Panc1 (cell line): ENCODE measurements at regions not wholly inside any gene's neighbourhood (a gene's known extent, or its start where the extent isn't known, plus 50 kb on each side); places are given as distances from the start of the nearest gene placed in this dataset.

Source experiments
- ATAC-seq: fragments of 200-7000 bp; cut with Tn5 transposase; 2 replicates; pipeline ENCODE4 v1.9.1; 2020; ENCODE audit warnings: mild to moderate bottlenecking, moderate library complexity
- BruUV-seq: library from RNA; stranded (reverse); fragments of 400-500 nt; replicated peaks from 2 replicates; lab custom pipeline; 2021; lab: Mats Ljungman, UMichigan
- CTCF ChIA-PET: fragments of 300-600 bp; sonication (Branson Sonifier 250); formaldehyde crosslinking; loops from one replicate; lab custom pipeline; 2022; ENCODE audit warnings: antibody characterized with exemption; lab: Charles Lee
- POLR2A ChIA-PET: fragments of 300-600 bp; sonication (Branson Sonifier 250); formaldehyde crosslinking; loops from one replicate; lab custom pipeline; 2022; ENCODE audit warnings: antibody characterized with exemption; lab: Charles Lee
- DNase-seq: peaks from one replicate; pipeline ENCODE4 v3.0.0-alpha.2; 2010; ENCODE audit warnings: low read depth, low spot score
- H3K27ac ChIP-seq: 2 replicates; pipeline ENCODE4 v1.5.1; 2011; ENCODE audit warnings: mild to moderate bottlenecking, low read length, inconsistent platforms
- H3K27me3 ChIP-seq: fragments of 200-500 bp; sonication (Bioruptor generic); 2 replicates; pipeline ENCODE4 v1.6.0; 2014; ENCODE audit warnings: low read length, inconsistent platforms; ENCODE audit not compliant: control insufficient read depth, insufficient read depth
- H3K36me3 ChIP-seq: fragments of 200-500 bp; sonication (Bioruptor generic); 2 replicates; pipeline ENCODE4 v1.5.1; 2014; ENCODE audit warnings: inconsistent platforms, mild to moderate bottlenecking, low read length, moderate library complexity; ENCODE audit not compliant: control insufficient read depth, insufficient read depth
- H3K4me1 ChIP-seq: 2 replicates; pipeline ENCODE4 v1.5.1; 2011; ENCODE audit warnings: inconsistent platforms, mild to moderate bottlenecking, low read length, moderate library complexity; ENCODE audit not compliant: control insufficient read depth, insufficient read depth
- H3K4me3 ChIP-seq, 2 experiments: 2 replicates each; pipeline ENCODE4 v1.5.1; 2011 to 2012; ENCODE audit warnings: low read depth in 2 of 2, low read length in 2 of 2, mild to moderate bottlenecking in 2 of 2, inconsistent platforms in 1 of 2, moderate library complexity in 1 of 2
- H3K9me3 ChIP-seq: fragments of 200-500 bp; sonication (Bioruptor generic); 2 replicates; pipeline ENCODE4 v1.5.1; 2014; ENCODE audit warnings: low read depth, mild to moderate bottlenecking, inconsistent platforms, low read length, moderate library complexity; ENCODE audit not compliant: control insufficient read depth, insufficient read depth
- POLR2AphosphoS5 ChIP-seq: IDR thresholded peaks from 2 replicates; pipeline ENCODE4 v1.6.1; 2012; ENCODE audit warnings: mild to moderate bottlenecking, low read depth, low read length, moderate library complexity
- SIN3A ChIP-seq: IDR thresholded peaks from 2 replicates; pipeline ENCODE4 v1.6.1; 2012; ENCODE audit warnings: low read depth, mild to moderate bottlenecking, low read length, moderate library complexity, borderline replicate concordance; ENCODE audit not compliant: insufficient read depth
- TCF7L2 ChIP-seq: IDR thresholded peaks from 2 replicates; pipeline ENCODE4 v1.6.1; 2011; ENCODE audit warnings: mild to moderate bottlenecking, low read depth, low read length, inconsistent platforms
- in situ Hi-C: cut with HindIII; loops from 2 replicates; pipeline ENCODE4 v1.10.0; 2016; ENCODE audit warnings: low sequenced_read_pairs, low pct_unique_long_range_greater_than_20kb
- intact Hi-C: fragments of 100-400 bp; cut with micrococcal nuclease; formaldehyde crosslinking; loops from one replicate; pipeline ENCODE4 v1.10.0; 2022; ENCODE audit not compliant: unreplicated experiment
- TF ChIP-seq, protein P1 (sequence below): fragments of 450-650 bp; IDR thresholded peaks from 2 replicates; pipeline ENCODE4 v1.5.1; 2017; ENCODE audit warnings: mild to moderate bottlenecking
- TF ChIP-seq, protein P2 (sequence below), 2 experiments: IDR thresholded peaks; 2 replicates each; pipeline ENCODE4 v1.6.1; 2011 to 2012; ENCODE audit warnings: low read depth in 2 of 2, control low read depth in 1 of 2, low read length in 1 of 2, mild to moderate bottlenecking in 1 of 2, moderate library complexity in 1 of 2; ENCODE audit not compliant: insufficient read depth in 1 of 2

DNA sequence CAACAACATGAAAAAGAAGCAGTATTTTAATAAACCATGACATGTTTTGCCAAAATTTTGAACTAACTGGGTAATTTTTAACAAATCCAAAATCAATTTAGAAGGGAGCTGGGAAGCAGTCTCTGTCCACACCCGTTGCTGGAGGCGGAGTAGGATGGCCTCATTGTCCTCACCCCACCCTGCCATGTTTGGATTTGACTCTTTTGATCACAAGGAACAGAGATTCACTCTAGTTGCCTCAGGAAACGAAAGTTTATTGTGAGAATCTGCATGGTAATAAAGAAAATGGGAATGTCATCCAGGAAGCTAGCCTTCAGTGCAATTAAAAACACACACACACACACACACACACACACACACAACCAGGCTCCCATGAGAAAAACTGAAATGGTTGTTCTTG is 145.4 kb downstream of the SLC30A10 start:
- Histone ChIP-seq H3K4me3 (no peak overlapping the region), H3K36me3 (no peaks in the 10 kb centered on the region), H3K4me1 (no peaks in the 10 kb centered on the region), H3K9me3 (no peaks in the 10 kb centered on the region), H3K27ac (no peak overlapping the region), H3K27me3 (no peaks in the 10 kb centered on the region; the same call in 1 of the 2 replicates)
- ChIA-PET CTCF (no interaction called here), POLR2A (no interaction called here)
- no TSS peak for BruUV-seq
- in situ Hi-C loops = no loop called here
- DNase-seq = no peak
- TF ChIP-seq, protein P1, sequence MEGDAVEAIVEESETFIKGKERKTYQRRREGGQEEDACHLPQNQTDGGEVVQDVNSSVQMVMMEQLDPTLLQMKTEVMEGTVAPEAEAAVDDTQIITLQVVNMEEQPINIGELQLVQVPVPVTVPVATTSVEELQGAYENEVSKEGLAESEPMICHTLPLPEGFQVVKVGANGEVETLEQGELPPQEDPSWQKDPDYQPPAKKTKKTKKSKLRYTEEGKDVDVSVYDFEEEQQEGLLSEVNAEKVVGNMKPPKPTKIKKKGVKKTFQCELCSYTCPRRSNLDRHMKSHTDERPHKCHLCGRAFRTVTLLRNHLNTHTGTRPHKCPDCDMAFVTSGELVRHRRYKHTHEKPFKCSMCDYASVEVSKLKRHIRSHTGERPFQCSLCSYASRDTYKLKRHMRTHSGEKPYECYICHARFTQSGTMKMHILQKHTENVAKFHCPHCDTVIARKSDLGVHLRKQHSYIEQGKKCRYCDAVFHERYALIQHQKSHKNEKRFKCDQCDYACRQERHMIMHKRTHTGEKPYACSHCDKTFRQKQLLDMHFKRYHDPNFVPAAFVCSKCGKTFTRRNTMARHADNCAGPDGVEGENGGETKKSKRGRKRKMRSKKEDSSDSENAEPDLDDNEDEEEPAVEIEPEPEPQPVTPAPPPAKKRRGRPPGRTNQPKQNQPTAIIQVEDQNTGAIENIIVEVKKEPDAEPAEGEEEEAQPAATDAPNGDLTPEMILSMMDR = no peak
- TF ChIP-seq POLR2AphosphoS5 (no peak), SIN3A (no peak), TCF7L2 (no peak)
- TF ChIP-seq, protein P2, sequence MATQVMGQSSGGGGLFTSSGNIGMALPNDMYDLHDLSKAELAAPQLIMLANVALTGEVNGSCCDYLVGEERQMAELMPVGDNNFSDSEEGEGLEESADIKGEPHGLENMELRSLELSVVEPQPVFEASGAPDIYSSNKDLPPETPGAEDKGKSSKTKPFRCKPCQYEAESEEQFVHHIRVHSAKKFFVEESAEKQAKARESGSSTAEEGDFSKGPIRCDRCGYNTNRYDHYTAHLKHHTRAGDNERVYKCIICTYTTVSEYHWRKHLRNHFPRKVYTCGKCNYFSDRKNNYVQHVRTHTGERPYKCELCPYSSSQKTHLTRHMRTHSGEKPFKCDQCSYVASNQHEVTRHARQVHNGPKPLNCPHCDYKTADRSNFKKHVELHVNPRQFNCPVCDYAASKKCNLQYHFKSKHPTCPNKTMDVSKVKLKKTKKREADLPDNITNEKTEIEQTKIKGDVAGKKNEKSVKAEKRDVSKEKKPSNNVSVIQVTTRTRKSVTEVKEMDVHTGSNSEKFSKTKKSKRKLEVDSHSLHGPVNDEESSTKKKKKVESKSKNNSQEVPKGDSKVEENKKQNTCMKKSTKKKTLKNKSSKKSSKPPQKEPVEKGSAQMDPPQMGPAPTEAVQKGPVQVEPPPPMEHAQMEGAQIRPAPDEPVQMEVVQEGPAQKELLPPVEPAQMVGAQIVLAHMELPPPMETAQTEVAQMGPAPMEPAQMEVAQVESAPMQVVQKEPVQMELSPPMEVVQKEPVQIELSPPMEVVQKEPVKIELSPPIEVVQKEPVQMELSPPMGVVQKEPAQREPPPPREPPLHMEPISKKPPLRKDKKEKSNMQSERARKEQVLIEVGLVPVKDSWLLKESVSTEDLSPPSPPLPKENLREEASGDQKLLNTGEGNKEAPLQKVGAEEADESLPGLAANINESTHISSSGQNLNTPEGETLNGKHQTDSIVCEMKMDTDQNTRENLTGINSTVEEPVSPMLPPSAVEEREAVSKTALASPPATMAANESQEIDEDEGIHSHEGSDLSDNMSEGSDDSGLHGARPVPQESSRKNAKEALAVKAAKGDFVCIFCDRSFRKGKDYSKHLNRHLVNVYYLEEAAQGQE (IDR thresholded peaks at IDR 0.05; ENCODE audit: insufficient read depth in 1 of 2, low read depth in 2 of 2, low read length in 1 of 2) = no peak
- ATAC-seq = no peak
- intact Hi-C loops = no loop called here

DNA sequence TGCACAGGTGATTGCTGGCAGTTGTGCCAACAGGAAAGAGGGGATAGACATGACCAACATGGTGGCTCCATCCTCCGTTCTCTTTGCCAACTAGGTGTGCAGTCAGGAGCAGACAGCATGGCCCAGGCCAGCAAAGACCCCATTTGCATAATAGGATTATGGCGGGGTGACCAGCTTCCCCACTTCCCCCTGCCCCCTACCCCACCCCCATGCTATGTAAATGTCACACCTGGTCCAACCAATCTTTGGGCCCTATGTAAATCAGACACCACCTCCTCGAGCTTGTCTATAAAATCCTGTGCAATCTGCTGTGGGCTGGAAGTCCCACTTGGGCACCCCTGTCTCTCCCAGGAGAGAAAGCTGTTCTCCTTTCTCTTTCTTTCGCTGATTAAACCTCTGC is 146.0 kb downstream of the SLC30A10 start:
- Histone ChIP-seq H3K9me3 (no peaks in the 10 kb centered on the region), H3K4me3 (no peak overlapping the region), H3K4me1 (no peaks in the 10 kb centered on the region), H3K27me3 (no peaks in the 10 kb centered on the region; the same call in 1 of the 2 replicates), H3K36me3 (no peaks in the 10 kb centered on the region), H3K27ac (no peak overlapping the region)
- no peak for DNase-seq
- POLR2A ChIA-PET = interaction anchor here (0.6 kb wide), 1 partner anchor 57 kb away, joined by 3 read pairs; no protein-coding TSS in a partner anchor
- no peak for ATAC-seq
- in situ Hi-C loops = no loop called here
- intact Hi-C loops = no loop called here
- BruUV-seq = no TSS peak
- TF ChIP-seq POLR2AphosphoS5 (no peak), SIN3A (no peak), TCF7L2 (no peak)
- TF ChIP-seq, protein P1 = no peak
- TF ChIP-seq, protein P2 (IDR thresholded peaks at IDR 0.05; ENCODE audit: insufficient read depth in 1 of 2, low read depth in 2 of 2, low read length in 1 of 2) = no peak
- CTCF ChIA-PET = no interaction called here
